H1 (cell line): ENCODE measurements at regions not wholly inside any gene's neighbourhood (a gene's known extent, or its start where the extent isn't known, plus 50 kb on each side); places are given as distances from the start of the nearest gene placed in this dataset.

Source experiments
- CTCF ChIA-PET: fragments of 300-600 bp; sonication (Branson Sonifier 250); formaldehyde crosslinking; loops from one replicate; lab custom pipeline; 2021; ENCODE audit not compliant: partially characterized antibody; lab: Charles Lee
- POLR2A ChIA-PET: fragments of 300-600 bp; sonication (Branson Sonifier 250); formaldehyde crosslinking; loops from one replicate; lab custom pipeline; 2021; ENCODE audit warnings: inconsistent platforms; ENCODE audit not compliant: partially characterized antibody; lab: Charles Lee
- DNase-seq, 2 experiments: peaks; one replicate each; pipeline versions ENCODE4 v3.0.0 to v3.0.0-alpha.2; 2010 to 2022; ENCODE audit warnings: low spot score in 2 of 2, low read depth in 1 of 2, mixed read lengths in 1 of 2
- FAIRE-seq: peaks from 2 replicates; lab custom pipeline; 2011; peaks lifted over from hg19 to GRCh38; lab: Jason Lieb, UNC
- H2AFZ ChIP-seq: 2 replicates; pipeline ENCODE4 v1.8.1; 2012; ENCODE audit warnings: low read length, inconsistent platforms
- H2AK5ac ChIP-seq: 2 replicates; pipeline ENCODE4 v1.6.1; 2013; ENCODE audit warnings: low read depth, low read length
- H2BK120ac ChIP-seq: replicated peaks from 2 replicates; pipeline ENCODE3; 2013; ENCODE audit warnings: low read depth, low read length, inconsistent platforms
- H2BK12ac ChIP-seq: 2 replicates; pipeline ENCODE4 v1.6.1; 2013; ENCODE audit warnings: low read depth, low read length
- H2BK15ac ChIP-seq: 2 replicates; pipeline ENCODE4 v1.6.1; 2013; ENCODE audit warnings: low read length
- H2BK20ac ChIP-seq: 2 replicates; pipeline ENCODE4 v1.6.1; 2013; ENCODE audit warnings: low read length
- H2BK5ac ChIP-seq: 2 replicates; pipeline ENCODE4 v1.6.1; 2013; ENCODE audit warnings: low read depth, low read length
- H3K14ac ChIP-seq: 2 replicates; pipeline ENCODE4 v1.6.1; 2013; ENCODE audit warnings: inconsistent platforms; ENCODE audit not compliant: insufficient read length
- H3K18ac ChIP-seq: 2 replicates; pipeline ENCODE4 v1.6.1; 2013; ENCODE audit warnings: low read length; ENCODE audit errors: extremely low read depth
- H3K23ac ChIP-seq: 2 replicates; pipeline ENCODE4 v1.6.1; 2013; ENCODE audit warnings: inconsistent platforms; ENCODE audit not compliant: insufficient read length
- H3K23me2 ChIP-seq: 2 replicates; pipeline ENCODE4 v1.6.1; 2013; ENCODE audit warnings: low read depth, low read length
- H3K27ac ChIP-seq: 2 replicates; pipeline ENCODE4 v1.6.1; 2011; ENCODE audit warnings: low read depth, low read length, inconsistent platforms
- H3K27me3 ChIP-seq, 4 experiments: replicated peaks in 1 of 4; 1 replicate in 1 of 4; 2 replicates in 3 of 4; pipeline versions ENCODE4 v1.6.1 to v1.8.1; 2011 to 2013; ENCODE audit warnings: low read length in 3 of 4, mild to moderate bottlenecking in 3 of 4, inconsistent platforms in 2 of 4, mixed read lengths in 2 of 4, moderate library complexity in 1 of 4; ENCODE audit not compliant: control insufficient read depth in 3 of 4, insufficient read depth in 3 of 4; ENCODE audit errors: extremely low read depth in 1 of 4
- H3K36me3 ChIP-seq, 4 experiments: 2 replicates each; pipeline versions ENCODE4 v1.6.1 to v1.8.1; 2011 to 2013; ENCODE audit warnings: mild to moderate bottlenecking in 4 of 4, low read length in 3 of 4, moderate library complexity in 2 of 4, control low read depth in 1 of 4, inconsistent platforms in 1 of 4; ENCODE audit not compliant: insufficient read depth in 4 of 4, control insufficient read depth in 2 of 4
- H3K4ac ChIP-seq: replicated peaks from 2 replicates; pipeline ENCODE3; 2013; ENCODE audit warnings: low read length, low read depth, mixed read lengths, inconsistent platforms; ENCODE audit not compliant: insufficient read length
- H3K4me1 ChIP-seq, 4 experiments: replicated peaks in 1 of 4; 1 replicate in 1 of 4; 2 replicates in 3 of 4; pipeline versions ENCODE4 v1.6.1 to v1.8.1; 2011 to 2013; ENCODE audit warnings: low read length in 3 of 4, inconsistent platforms in 2 of 4, mixed read lengths in 1 of 4; ENCODE audit not compliant: insufficient read depth in 4 of 4, control insufficient read depth in 3 of 4
- H3K4me2 ChIP-seq, 2 experiments: 2 replicates each; pipeline versions ENCODE4 v1.6.1 to v1.8.1; 2011 to 2013; ENCODE audit warnings: low read depth in 2 of 2, low read length in 2 of 2, control low read depth in 1 of 2, inconsistent platforms in 1 of 2, mild to moderate bottlenecking in 1 of 2; ENCODE audit not compliant: insufficient read depth in 1 of 2
- H3K4me3 ChIP-seq, 4 experiments: fragments of 200-600, 300-600 bp in 1 of 4; sonication (generic), shearing (Covaris generic), sonication (Bioruptor Twin) in 1 of 4; 2 replicates each; pipeline versions ENCODE4 v1.5.1 to v1.8.1; 2011 to 2016; ENCODE audit warnings: low read length in 4 of 4, low read depth in 3 of 4, control low read depth in 2 of 4, inconsistent platforms in 2 of 4, mild to moderate bottlenecking in 2 of 4, mixed read lengths in 1 of 4, moderate library complexity in 1 of 4; ENCODE audit not compliant: insufficient read depth in 2 of 4; ENCODE audit errors: extremely low read depth in 1 of 4
- H3K56ac ChIP-seq: replicated peaks from 2 replicates; pipeline ENCODE3; 2013; ENCODE audit warnings: low read depth, mild to moderate bottlenecking, mixed read lengths, low read length, inconsistent platforms; ENCODE audit not compliant: insufficient read length
- H3K79me1 ChIP-seq: 2 replicates; pipeline ENCODE4 v1.6.1; 2013; ENCODE audit warnings: low read depth, low read length, control low read depth
- H3K79me2 ChIP-seq, 2 experiments: 2 replicates each; pipeline versions ENCODE4 v1.6.1 to v1.8.1; 2012 to 2013; ENCODE audit warnings: low read length in 2 of 2, mild to moderate bottlenecking in 2 of 2, inconsistent platforms in 1 of 2; ENCODE audit not compliant: insufficient read depth in 2 of 2, control insufficient read depth in 1 of 2
- H3K9ac ChIP-seq, 4 experiments: replicated peaks in 1 of 4; 1 replicate in 1 of 4; 2 replicates in 3 of 4; pipeline versions ENCODE4 v1.6.1 to v1.8.1; 2011 to 2013; ENCODE audit warnings: low read depth in 3 of 4, low read length in 3 of 4, control low read depth in 2 of 4, mild to moderate bottlenecking in 2 of 4, moderate library complexity in 2 of 4, inconsistent platforms in 1 of 4; ENCODE audit errors: extremely low read depth in 1 of 4
- H3K9me3 ChIP-seq, 2 experiments: 2 replicates each; pipeline versions ENCODE4 v1.6.1 to v1.8.1; 2012 to 2013; ENCODE audit warnings: mild to moderate bottlenecking in 2 of 2, moderate library complexity in 2 of 2, control low read depth in 1 of 2, inconsistent platforms in 1 of 2, low read depth in 1 of 2, low read length in 1 of 2, mixed read lengths in 1 of 2; ENCODE audit not compliant: insufficient read depth in 2 of 2
- H4K20me1 ChIP-seq, 2 experiments: replicated peaks in 1 of 2; 2 replicates each; pipeline versions ENCODE3 to v1.8.1; 2011 to 2013; ENCODE audit warnings: inconsistent platforms in 2 of 2, low read length in 2 of 2, mild to moderate bottlenecking in 1 of 2; ENCODE audit not compliant: insufficient read depth in 2 of 2, control insufficient read depth in 1 of 2
- H4K5ac ChIP-seq: 2 replicates; pipeline ENCODE4 v1.6.1; 2013; ENCODE audit warnings: low read length, low read depth, mixed read lengths, inconsistent platforms; ENCODE audit not compliant: insufficient read length
- H4K8ac ChIP-seq: 2 replicates; pipeline ENCODE4 v1.8.0; 2013; ENCODE audit warnings: mild to moderate bottlenecking, moderate library complexity, low read length, inconsistent platforms; ENCODE audit not compliant: insufficient read depth; ENCODE audit errors: extremely low read depth
- H4K91ac ChIP-seq: replicated peaks from 2 replicates; pipeline ENCODE3; 2013; ENCODE audit warnings: low read length, mixed read lengths, inconsistent platforms; ENCODE audit not compliant: insufficient read length
- HDAC2 ChIP-seq, 2 experiments: fragments of 300-600 bp in 1 of 2; sonication (generic) in 1 of 2; IDR thresholded peaks; 2 replicates each; pipeline ENCODE4 v1.6.1; 2011 to 2012; ENCODE audit warnings: low read depth in 2 of 2, low read length in 2 of 2, mild to moderate bottlenecking in 2 of 2, moderate library complexity in 2 of 2, borderline replicate concordance in 1 of 2, inconsistent platforms in 1 of 2
- KDM4A ChIP-seq: IDR thresholded peaks from one replicate; pipeline ENCODE4 v1.7.1; 2012; ENCODE audit warnings: low read depth, mild to moderate bottlenecking, moderate library complexity, low read length, inconsistent platforms; ENCODE audit not compliant: severe bottlenecking
- WGBS, 2 experiments: shearing (Covaris generic) in 1 of 2; methylation state at CpG; one replicate each; pipeline versions ENCODE4 v1.1.6 to v1.1.7; 2013 to 2015; ENCODE audit warnings: low lambda C conversion rate in 2 of 2, mixed read lengths in 2 of 2, inconsistent platforms in 1 of 2, low coverage in 1 of 2, missing lambda C conversion rate in 1 of 2; ENCODE audit not compliant: insufficient replicate concordance in 2 of 2, insufficient coverage in 1 of 2, insufficient read length in 1 of 2; ENCODE audit errors: extremely low coverage in 1 of 2, missing lambda C conversion rate in 1 of 2; 5-methylcytosine and 5-hydroxymethylcytosine counted together

DNA sequence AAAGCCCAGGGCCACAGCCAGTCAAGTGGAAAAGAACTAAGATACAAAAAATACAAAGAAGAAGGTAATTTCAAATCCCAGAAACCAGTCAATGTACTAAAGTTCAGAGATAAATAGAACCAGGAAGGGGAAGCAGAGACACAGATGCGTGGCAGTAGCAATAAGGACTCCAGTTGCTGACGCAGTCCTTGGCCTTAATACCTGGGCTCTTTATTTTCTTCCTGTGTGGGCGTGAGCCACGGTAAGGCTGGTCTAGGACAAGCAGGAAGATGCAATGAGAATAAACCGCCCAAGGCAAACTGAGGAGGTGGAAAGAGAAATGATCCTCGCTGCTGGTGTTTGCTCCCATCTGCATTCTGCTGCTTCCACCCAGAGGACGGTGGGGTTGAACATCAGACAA, 65.6 kb upstream of the PLXNA2 start:
- no peak overlapping the region for H3K4me2 ChIP-seq
- H3K56ac ChIP-seq = no peak overlapping the region
- no peak overlapping the region for H3K27ac ChIP-seq
- H3K4me3 ChIP-seq = no peak overlapping the region
- H3K9me3 ChIP-seq = no peaks in the 10 kb centered on the region
- H2BK20ac ChIP-seq = no peak overlapping the region
- DNase-seq (no peak), FAIRE-seq (no peak)
- H3K36me3 ChIP-seq = no peaks in the 10 kb centered on the region
- H2AK5ac ChIP-seq = no peak overlapping the region
- H3K9ac ChIP-seq = no peak overlapping the region
- H3K23me2 ChIP-seq = no peaks in the 10 kb centered on the region; the same call in 1 of the 2 replicates
- H3K23ac ChIP-seq = no peak overlapping the region
- no peak overlapping the region for H4K5ac ChIP-seq
- H2BK120ac ChIP-seq = no peak overlapping the region
- H2AFZ ChIP-seq = no peak overlapping the region; the same call in 1 of the 2 replicates
- WGBS, 2 experiments = 88% methylated on average over 7 of the region's 7 CpGs; no CpG with 5 or more reads in 1 of the 2 experiments
- no peak overlapping the region for H2BK15ac ChIP-seq
- H3K4ac ChIP-seq = no peak overlapping the region
- no peak overlapping the region for H3K18ac ChIP-seq
- no peak overlapping the region; the same call in 1 of the 2 replicates for H4K8ac ChIP-seq
- no peaks in the 10 kb centered on the region for H3K4me1 ChIP-seq
- TF ChIP-seq HDAC2 (IDR thresholded peaks at IDR 0.05; ENCODE audit: borderline replicate concordance in 1 of 2, low read depth in 2 of 2, low read length in 2 of 2) (no peak), KDM4A (no peak)
- H3K27me3 ChIP-seq = no peaks in the 10 kb centered on the region
- CTCF ChIA-PET = no interaction called here
- H3K79me1 ChIP-seq = no peaks in the 10 kb centered on the region
- H2BK5ac ChIP-seq = no peak overlapping the region
- H3K14ac ChIP-seq = no peak overlapping the region
- H3K79me2 ChIP-seq = no peaks in the 10 kb centered on the region
- no peak overlapping the region for H4K91ac ChIP-seq
- H4K20me1 ChIP-seq = no peaks in the 10 kb centered on the region
- POLR2A ChIA-PET = no interaction called here
- no peak overlapping the region for H2BK12ac ChIP-seq
